NCI-H345 (cell line): ENCODE measurements at regions not wholly inside any gene's neighbourhood (a gene's known extent, or its start where the extent isn't known, plus 50 kb on each side); places are given as distances from the start of the nearest gene placed in this dataset.
A peak's percentile ranks its signal among the peaks of the same experiment; 100 is the strongest.
"Not testable (repeated sequence)": the region's sequence is repeated elsewhere in the genome, so short reads cannot be mapped to it uniquely, and the experiment has no call there.

Source experiments
- DNase-seq: peaks from one replicate; lab custom pipeline; 2025; lab: John Stamatoyannopoulos, UW

- peak; percentile 64 for DNase-seq
Measured at GRCh38 chr13:54593504-54593903, 1564.9 kb downstream of the OLFM4 start.

GRCh38 chr13:54597540-54598088 lies 1569.0 kb downstream of the OLFM4 start:
- no peak for DNase-seq

- DNase-seq = no peak
Measured at GRCh38 chr13:54599413-54599812, 1570.8 kb downstream of the OLFM4 start.

GRCh38 chr13:54606944-54607343 lies 1578.3 kb downstream of the OLFM4 start:
- no peak for DNase-seq

GRCh38 chr13:54607421-54607820 lies 1578.8 kb downstream of the OLFM4 start:
- no peak for DNase-seq

- DNase-seq = no peak
Measured at GRCh38 chr13:54611390-54611789, 1582.8 kb downstream of the OLFM4 start.

- peak; percentile 50 for DNase-seq
Measured at GRCh38 chr13:54614726-54615125, 1586.1 kb downstream of the OLFM4 start.

- DNase-seq = not testable (repeated sequence)
Measured at GRCh38 chr13:54626504-54626903, 1597.9 kb downstream of the OLFM4 start.

- no peak for DNase-seq
Measured at GRCh38 chr13:54627646-54628372, 1599.2 kb downstream of the OLFM4 start.

GRCh38 chr13:54628383-54628782 lies 1599.8 kb downstream of the OLFM4 start:
- no peak for DNase-seq

- no peak for DNase-seq
Measured at GRCh38 chr13:54633456-54633855, 1604.8 kb downstream of the OLFM4 start.

- no peak for DNase-seq
Measured at GRCh38 chr13:54636231-54636630, 1607.6 kb downstream of the OLFM4 start.

GRCh38 chr13:54637366-54637765 lies 1608.8 kb downstream of the OLFM4 start:
- DNase-seq = peak; percentile 27

- DNase-seq = no peak
Measured at GRCh38 chr13:54640719-54641118, 1612.1 kb downstream of the OLFM4 start.

GRCh38 chr13:54643863-54644262 lies 1615.2 kb downstream of the OLFM4 start:
- DNase-seq = no peak

GRCh38 chr13:54647275-54647674 lies 1618.7 kb downstream of the OLFM4 start:
- no peak for DNase-seq

- DNase-seq = no peak
Measured at GRCh38 chr13:54657588-54657987, 1629.0 kb downstream of the OLFM4 start.

GRCh38 chr13:54658771-54659170 lies 1630.2 kb downstream of the OLFM4 start:
- DNase-seq = no peak

- no peak for DNase-seq
Measured at GRCh38 chr13:54660277-54660676, 1631.7 kb downstream of the OLFM4 start.

GRCh38 chr13:54676526-54677113 lies 1648.0 kb downstream of the OLFM4 start:
- DNase-seq = no peak

- DNase-seq = no peak
Measured at GRCh38 chr13:54682184-54682583, 1653.6 kb downstream of the OLFM4 start.

GRCh38 chr13:54687173-54687572 lies 1658.6 kb downstream of the OLFM4 start:
- no peak for DNase-seq

GRCh38 chr13:54699831-54700230 lies 1671.2 kb downstream of the OLFM4 start:
- no peak for DNase-seq

GRCh38 chr13:54705738-54706137 lies 1677.1 kb downstream of the OLFM4 start:
- no peak for DNase-seq
